SK-N-MC (cell line): ENCODE measurements at regions not wholly inside any gene's neighbourhood (a gene's known extent, or its start where the extent isn't known, plus 50 kb on each side); places are given as distances from the start of the nearest gene placed in this dataset.

Experiments used
- EZH2 ChIP-seq: fragments of 200-600 bp; sonication (generic); IDR thresholded peaks from one replicate; pipeline ENCODE4 v1.6.1; 2017; ENCODE audit warnings: antibody characterized with exemption
- POLR2AphosphoS5 ChIP-seq: IDR thresholded peaks from 2 replicates; pipeline ENCODE4 v1.6.1; 2012; ENCODE audit warnings: mild to moderate bottlenecking, low read depth, low read length, borderline replicate concordance

GRCh38 chr5:148708854-148709253 lies 54.5 kb upstream of the HTR4 start:
- TF ChIP-seq POLR2AphosphoS5 (no peak), EZH2 (no peak)
